SJCRH30 (cell line): ENCODE measurements at regions not wholly inside any gene's neighbourhood (a gene's known extent, or its start where the extent isn't known, plus 50 kb on each side); places are given as distances from the start of the nearest gene placed in this dataset.

ENCODE experiments used
- DNase-seq, 2 experiments: peaks; one replicate each; pipeline ENCODE4 v3.0.0-alpha.2; 2015 to 2020
- H3K27ac ChIP-seq: fragments of 250-450 bp; sonication (Bioruptor Pico); 2 replicates; pipeline ENCODE4 v1.5.1; 2020; ENCODE audit warnings: mild to moderate bottlenecking, moderate library complexity
- H3K27me3 ChIP-seq: fragments of 250-450 bp; sonication (Bioruptor Pico); 2 replicates; pipeline ENCODE4 v1.5.1; 2020; ENCODE audit warnings: mild to moderate bottlenecking, moderate library complexity
- H3K36me3 ChIP-seq: fragments of 250-450 bp; sonication (Bioruptor Pico); 2 replicates; pipeline ENCODE4 v1.5.1; 2020; ENCODE audit warnings: mild to moderate bottlenecking, moderate library complexity
- H3K4me1 ChIP-seq: fragments of 250-450 bp; sonication (Bioruptor Pico); 2 replicates; pipeline ENCODE4 v1.5.1; 2020; ENCODE audit warnings: mild to moderate bottlenecking, moderate library complexity
- H3K4me3 ChIP-seq: fragments of 250-450 bp; sonication (Bioruptor Pico); 2 replicates; pipeline ENCODE4 v1.5.1; 2020; ENCODE audit warnings: mild to moderate bottlenecking, moderate library complexity
- H3K9me3 ChIP-seq: fragments of 250-450 bp; sonication (Bioruptor Pico); replicated peaks from 2 replicates; pipeline ENCODE4 v1.5.1; 2020; ENCODE audit warnings: mild to moderate bottlenecking, moderate library complexity

DNA sequence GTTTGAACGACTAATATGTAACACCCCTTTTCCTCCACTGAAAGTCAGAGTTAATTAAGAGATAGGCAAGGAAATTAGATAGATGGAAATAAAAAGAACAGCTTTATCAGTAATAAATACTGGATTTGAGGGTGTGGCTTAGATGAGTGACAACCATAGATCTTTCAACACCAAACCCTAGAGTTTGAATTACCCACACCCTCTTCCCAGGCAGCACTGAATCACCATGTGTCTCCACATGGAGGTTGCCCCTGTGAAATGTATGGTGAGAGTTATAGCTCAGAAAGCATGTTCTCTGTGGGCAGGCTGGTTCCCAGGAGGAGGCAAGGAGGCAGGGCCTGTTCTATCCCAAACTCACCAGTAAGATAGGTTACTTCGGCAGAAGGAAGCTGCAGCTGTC lies 69.7 kb downstream of the TMEM174 start:
- no peaks in the 10 kb centered on the region for H3K9me3 ChIP-seq
- H3K4me1 ChIP-seq, result no peaks in the 10 kb centered on the region
- no peak overlapping the region for H3K4me3 ChIP-seq
- no peaks in the 10 kb centered on the region for H3K36me3 ChIP-seq
- no peak overlapping the region for H3K27ac ChIP-seq
- no peaks in the 10 kb centered on the region for H3K27me3 ChIP-seq
- no peak for DNase-seq

DNA sequence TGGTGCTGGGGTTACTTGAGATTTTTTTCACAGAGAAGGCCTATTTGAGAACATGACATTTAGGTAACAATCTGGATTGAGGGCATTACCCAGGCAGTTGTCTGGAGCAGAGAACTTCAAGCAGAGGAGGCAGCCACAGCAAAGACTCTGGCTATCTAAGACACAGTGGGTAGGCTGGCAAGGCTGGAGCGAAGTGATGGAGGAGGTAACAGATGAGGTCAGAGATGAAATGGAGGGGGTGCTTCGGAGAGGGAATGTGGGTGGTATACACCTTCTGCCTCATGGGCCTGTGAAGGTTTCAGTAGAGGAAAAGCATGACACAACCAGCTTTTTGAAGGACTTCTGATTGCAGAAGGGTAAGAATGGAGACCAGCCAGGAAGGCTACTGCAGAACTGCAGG lies 65.9 kb downstream of the TMEM174 start:
- Histone ChIP-seq H3K9me3 (no peaks in the 10 kb centered on the region), H3K27me3 (no peaks in the 10 kb centered on the region), H3K4me1 (no peaks in the 10 kb centered on the region), H3K4me3 (no peak overlapping the region), H3K36me3 (no peaks in the 10 kb centered on the region), H3K27ac (no peak overlapping the region)
- no peak for DNase-seq

DNA sequence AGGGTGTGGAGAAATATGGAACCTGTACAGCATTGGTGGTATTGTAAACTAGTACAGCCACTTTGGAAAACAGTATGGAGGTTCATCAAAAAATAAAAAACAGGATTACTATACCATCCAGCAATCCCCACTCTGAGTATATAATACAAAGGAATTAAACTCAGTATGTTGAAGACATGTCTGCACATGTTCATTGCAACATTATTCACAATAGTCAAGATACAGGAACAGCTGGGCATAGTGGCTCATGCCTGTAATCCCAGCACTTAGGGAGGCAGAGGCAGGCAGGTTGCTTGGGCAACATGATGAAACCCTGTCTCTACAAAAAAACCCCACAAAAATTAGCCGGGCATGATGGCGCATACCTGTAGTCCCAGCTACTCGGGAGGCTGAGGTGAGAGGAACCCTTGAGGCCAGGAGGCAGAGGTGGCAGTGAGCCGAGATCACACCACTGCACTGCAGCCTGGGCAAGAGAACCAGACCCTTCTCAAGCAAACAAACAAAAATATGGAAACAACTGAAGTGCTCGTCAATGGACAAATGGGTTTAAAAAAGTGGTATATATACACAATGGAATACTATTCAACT lies 63.6 kb downstream of the TMEM174 start:
- H3K4me1 ChIP-seq, result no peaks in the 10 kb centered on the region
- H3K27me3 ChIP-seq, result no peaks in the 10 kb centered on the region
- H3K4me3 ChIP-seq, result no peak overlapping the region
- H3K36me3 ChIP-seq, result no peaks in the 10 kb centered on the region
- no peaks in the 10 kb centered on the region for H3K9me3 ChIP-seq
- no peak overlapping the region for H3K27ac ChIP-seq
- no peak for DNase-seq

DNA sequence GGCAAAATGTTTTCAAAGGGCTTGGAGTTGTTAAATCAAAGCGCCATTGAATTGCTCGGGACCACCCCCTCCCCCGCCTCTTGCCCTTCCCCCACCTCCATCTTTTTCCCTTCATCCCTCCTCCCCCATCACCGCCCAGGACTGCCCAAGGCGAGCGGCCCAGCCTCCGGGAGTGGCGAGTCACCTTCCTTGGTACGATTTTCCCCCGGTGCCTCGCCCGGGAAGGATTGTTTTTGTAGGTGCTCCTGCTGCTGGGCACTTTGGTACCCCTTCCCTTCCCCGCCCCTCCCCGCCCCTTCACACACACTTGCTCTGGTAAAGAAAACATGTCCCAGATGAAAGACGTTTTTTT lies 61.2 kb downstream of the TMEM174 start:
- Histone ChIP-seq H3K36me3 (no peaks in the 10 kb centered on the region), H3K4me3 (no peak overlapping the region), H3K27ac (no peak overlapping the region), H3K4me1 (no peaks in the 10 kb centered on the region), H3K27me3 (no peaks in the 10 kb centered on the region; the same call in 1 of the 2 replicates), H3K9me3 (no peaks in the 10 kb centered on the region)
- DNase-seq, result no peak

DNA sequence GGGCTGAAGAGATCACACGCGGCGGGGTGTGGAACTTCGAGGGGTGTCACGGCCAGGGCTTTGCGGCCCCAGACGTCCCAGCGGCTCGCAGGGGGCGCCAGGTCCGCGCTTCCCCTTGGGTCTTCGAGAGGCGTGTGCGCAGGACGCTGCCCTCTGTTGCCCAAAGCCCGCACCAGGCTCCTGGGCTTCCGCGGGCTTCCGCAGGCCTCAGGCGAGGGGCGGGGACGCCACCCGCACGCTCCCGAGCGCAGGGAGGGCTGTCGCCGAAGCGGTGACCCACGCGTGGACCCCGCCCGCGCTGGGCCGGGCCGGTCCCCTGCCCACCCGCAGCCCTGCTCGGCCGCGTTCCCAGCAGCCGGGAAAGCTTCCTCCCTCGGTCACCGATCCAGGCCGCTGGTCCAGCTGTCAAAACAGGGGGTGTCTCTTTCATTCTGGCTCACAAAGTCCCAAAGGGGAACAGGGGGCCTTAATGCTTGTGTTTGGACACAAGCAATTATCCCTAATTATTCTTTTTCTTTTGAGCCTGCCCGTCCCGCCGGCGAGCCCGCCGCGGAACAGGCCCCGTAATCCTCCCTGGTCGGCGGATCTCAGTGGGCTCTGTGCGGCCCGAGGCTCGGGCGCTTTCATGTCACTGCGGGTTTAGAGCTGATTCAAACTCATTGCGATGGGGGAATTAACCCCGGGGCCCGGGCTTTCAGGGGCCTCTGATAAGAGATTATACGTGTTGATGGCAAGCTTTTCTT lies 60.6 kb downstream of the TMEM174 start:
- DNase-seq, result no peak
- Histone ChIP-seq H3K27me3 (no peaks in the 10 kb centered on the region; the same call in 1 of the 2 replicates), H3K36me3 (no peaks in the 10 kb centered on the region), H3K4me1 (no peaks in the 10 kb centered on the region), H3K9me3 (no peaks in the 10 kb centered on the region), H3K4me3 (peak overlapping the region; percentile 36), H3K27ac (no peak overlapping the region)

DNA sequence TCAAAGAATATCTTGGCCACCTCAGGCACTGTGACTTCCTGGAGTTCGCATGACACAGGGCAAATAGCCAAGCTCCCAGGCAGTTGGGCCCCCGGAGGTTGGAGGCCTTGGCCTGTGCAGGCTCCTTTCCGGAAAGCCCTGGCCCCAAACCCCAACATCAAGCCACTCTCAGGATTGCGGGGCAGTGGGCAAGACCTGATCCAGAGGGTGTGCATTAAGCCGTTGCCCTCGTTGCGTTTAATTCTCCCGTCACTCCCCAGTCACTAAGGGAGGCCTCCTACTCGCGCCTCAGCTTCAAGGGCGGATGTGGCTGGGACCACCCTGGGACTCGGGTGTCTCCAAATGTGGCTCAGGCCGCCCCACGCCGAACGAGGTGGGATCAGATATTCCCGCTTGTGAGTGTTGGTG lies 60.1 kb downstream of the TMEM174 start:
- Histone ChIP-seq H3K36me3 (no peaks in the 10 kb centered on the region), H3K27ac (no peak overlapping the region), H3K27me3 (no peaks in the 10 kb centered on the region; the same call in 1 of the 2 replicates), H3K4me3 (no peak overlapping the region), H3K9me3 (no peaks in the 10 kb centered on the region), H3K4me1 (no peaks in the 10 kb centered on the region)
- no peak for DNase-seq

DNA sequence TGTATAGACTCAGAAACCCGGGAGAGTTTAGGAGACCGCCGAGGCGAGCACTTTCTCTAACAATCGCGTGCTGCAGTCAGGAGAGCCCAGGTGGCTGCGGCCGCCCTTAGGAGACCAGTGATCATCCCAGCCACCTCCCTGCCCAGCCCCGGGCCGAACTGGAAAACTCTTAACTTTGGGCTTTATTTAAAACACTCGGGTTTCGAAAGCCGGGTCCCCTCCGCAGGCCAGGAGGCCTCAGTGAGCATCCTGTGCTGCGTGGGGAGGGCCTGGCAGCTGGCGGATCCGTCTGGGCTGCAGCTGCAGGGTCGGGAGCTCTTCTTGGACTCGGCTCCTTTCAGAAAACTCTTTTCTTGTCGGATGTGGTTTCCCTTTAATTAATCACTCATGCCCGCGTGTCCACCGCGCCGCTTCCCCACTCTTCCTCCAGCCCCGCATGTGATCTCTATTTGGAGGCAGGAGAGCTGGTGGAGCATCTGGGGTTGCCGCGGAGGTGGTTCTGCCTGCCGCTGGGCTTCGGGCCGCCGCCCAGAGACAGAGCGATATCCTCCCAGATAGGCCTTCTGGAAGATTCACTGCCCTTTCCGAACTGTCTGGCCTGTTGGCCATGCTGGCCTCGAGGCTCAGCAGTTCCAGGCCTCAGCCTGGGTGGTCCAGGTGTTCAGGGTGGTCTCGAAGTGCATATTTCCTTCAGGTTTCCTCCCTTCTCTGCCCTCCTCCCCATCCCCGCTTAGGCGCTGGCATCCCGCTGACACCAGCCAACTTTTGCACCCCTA lies 59.5 kb downstream of the TMEM174 start:
- Histone ChIP-seq H3K9me3 (no peaks in the 10 kb centered on the region), H3K27ac (no peak overlapping the region), H3K36me3 (no peaks in the 10 kb centered on the region), H3K27me3 (no peaks in the 10 kb centered on the region; the same call in 1 of the 2 replicates), H3K4me3 (no peak overlapping the region), H3K4me1 (no peaks in the 10 kb centered on the region)
- no peak for DNase-seq

DNA sequence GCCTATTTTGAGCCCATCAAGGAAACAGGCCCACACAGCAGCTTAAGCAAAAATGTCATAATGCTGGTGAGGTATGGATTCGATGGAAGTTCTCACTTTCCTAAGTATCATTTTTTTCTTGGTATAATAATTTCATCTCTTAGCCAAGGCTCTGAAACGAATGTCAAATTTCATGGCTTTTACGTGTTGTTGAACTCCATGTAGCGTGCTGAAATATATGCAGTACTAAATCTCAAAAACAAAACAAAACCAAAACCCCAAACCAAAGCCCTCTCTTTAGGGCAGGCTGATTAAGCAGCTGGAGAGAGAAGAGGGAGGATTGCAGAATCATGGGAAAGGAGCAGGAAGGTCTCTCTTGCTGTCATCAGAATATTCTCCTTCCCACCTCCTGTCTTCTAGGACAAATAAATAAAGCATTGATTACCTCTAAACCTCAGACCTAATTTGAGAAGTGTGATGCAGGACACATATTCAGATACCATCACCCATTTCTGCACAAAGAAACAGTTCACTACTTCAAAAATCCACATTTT lies 58.3 kb downstream of the TMEM174 start:
- DNase-seq, result no peak
- Histone ChIP-seq H3K27ac (no peak overlapping the region), H3K4me3 (no peak overlapping the region), H3K36me3 (no peaks in the 10 kb centered on the region), H3K27me3 (no peaks in the 10 kb centered on the region; the same call in 1 of the 2 replicates), H3K4me1 (no peaks in the 10 kb centered on the region), H3K9me3 (no peaks in the 10 kb centered on the region)

DNA sequence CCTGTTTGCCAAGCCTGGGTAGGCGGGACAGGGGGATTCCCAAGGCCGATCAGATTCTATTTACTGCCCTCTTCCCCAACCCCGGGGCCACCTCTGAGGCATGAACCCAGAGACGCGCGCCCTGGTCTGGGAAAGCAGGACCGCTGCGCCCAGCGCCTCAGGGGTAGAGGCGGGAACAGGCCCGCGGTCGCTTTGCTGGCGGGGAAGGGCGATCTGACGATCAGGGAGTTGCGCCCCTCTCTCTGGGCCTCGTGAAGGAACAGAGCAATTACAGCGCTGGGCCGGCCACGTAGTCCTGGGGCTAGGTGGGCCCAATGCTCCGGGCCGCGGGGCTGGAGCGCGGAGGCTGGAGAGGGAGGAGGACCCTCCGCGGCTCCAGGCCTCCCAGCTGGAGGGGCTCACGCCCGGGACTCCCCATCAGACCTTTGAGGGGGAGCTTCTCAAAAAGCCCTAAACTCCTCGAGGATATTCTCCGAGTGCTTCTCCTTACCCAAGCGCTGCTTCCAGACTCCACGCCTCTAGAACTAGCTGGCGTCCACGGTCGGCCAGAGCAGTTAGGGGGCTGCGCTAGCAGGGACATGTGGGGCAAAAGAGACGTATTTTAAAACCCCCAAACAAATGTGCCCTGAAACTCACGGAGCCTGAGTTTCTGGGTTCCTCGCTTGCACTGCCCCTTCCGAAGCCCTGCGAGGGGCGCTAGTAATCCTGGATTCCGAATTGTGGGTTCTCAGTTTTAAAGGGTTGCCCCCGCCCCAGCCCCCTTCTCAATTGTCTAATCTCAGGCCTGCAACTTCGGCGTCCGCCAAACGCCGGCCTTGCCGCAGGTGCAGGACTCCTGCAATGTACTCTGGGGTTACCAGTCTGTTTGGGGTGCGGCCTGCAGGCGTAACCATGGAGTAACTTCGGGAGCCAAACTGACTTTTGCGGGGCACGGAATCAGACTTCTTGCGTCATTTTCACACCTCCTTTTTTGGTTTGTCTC lies 57.6 kb downstream of the TMEM174 start:
- Histone ChIP-seq H3K27ac (no peak overlapping the region), H3K4me1 (no peaks in the 10 kb centered on the region), H3K36me3 (no peaks in the 10 kb centered on the region), H3K4me3 (no peak overlapping the region), H3K9me3 (no peaks in the 10 kb centered on the region), H3K27me3 (no peaks in the 10 kb centered on the region; the same call in 1 of the 2 replicates)
- DNase-seq, result no peak

DNA sequence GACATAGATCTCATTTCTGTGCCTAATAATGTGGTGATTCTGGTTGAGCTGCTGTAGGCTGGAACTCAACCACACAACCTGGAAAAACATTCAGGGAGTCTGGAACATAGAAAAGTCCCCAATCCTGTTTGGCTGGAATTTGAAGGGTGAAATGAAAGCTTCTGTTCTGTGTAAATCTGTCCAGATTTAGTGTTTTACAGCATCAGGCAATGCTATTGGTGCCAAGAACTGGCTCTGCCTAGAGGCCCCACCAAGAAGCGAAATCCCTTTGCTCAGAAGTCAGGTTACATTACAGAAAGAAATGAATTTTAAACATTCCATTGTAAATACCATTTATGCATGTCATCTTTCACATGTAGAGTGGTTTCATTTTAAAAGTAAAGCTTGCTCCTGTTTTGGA lies 56.3 kb downstream of the TMEM174 start:
- DNase-seq, result no peak
- no peak overlapping the region for H3K4me3 ChIP-seq
- no peak overlapping the region for H3K27ac ChIP-seq
- no peaks in the 10 kb centered on the region for H3K9me3 ChIP-seq
- no peaks in the 10 kb centered on the region for H3K36me3 ChIP-seq
- no peaks in the 10 kb centered on the region for H3K4me1 ChIP-seq
- H3K27me3 ChIP-seq, result no peaks in the 10 kb centered on the region; the same call in 1 of the 2 replicates

DNA sequence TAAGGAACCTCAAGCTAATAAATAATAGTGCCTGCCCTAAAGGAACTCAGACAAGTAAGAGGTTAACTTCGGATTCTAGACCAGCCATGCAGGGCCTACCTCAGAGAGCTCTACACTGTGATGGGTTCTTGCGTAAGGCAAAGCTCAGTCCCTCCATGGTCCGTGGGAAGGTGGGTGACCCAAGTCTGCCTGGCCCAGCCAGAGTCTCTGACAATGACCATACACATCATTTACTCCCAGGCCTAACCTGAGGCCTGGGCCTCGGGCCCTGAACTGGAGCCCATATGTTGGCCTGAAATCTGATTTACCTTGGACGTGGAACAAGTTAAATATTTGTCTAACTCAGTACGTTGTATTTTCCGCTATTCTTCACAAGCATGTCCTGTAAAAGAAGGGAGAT lies 55.1 kb downstream of the TMEM174 start:
- Histone ChIP-seq H3K4me3 (no peak overlapping the region), H3K36me3 (no peaks in the 10 kb centered on the region), H3K4me1 (no peaks in the 10 kb centered on the region), H3K27me3 (no peaks in the 10 kb centered on the region; the same call in 1 of the 2 replicates), H3K9me3 (no peaks in the 10 kb centered on the region), H3K27ac (no peak overlapping the region)
- DNase-seq, result no peak
